NCI-H345 treated with DMSO at 0.1 percent for 48 hours (cell line): ENCODE measurements at regions not wholly inside any gene's neighbourhood (a gene's known extent, or its start where the extent isn't known, plus 50 kb on each side); places are given as distances from the start of the nearest gene placed in this dataset.

Experiments
- DNase-seq: peaks from one replicate; lab custom pipeline; 2025; ENCODE audit not compliant: unreplicated experiment; lab: John Stamatoyannopoulos, UW

GRCh38 chr1:175894581-175894980, 151.2 kb upstream of the TNR start:
- no peak for DNase-seq

GRCh38 chr1:175893192-175893591, 149.8 kb upstream of the TNR start:
- DNase-seq = no peak

- DNase-seq = no peak
Observed at GRCh38 chr1:175892686-175893085, 149.3 kb upstream of the TNR start.

- DNase-seq = no peak
Observed at GRCh38 chr1:175891783-175892309, 148.5 kb upstream of the TNR start.

GRCh38 chr1:175890958-175891357, 147.6 kb upstream of the TNR start:
- DNase-seq = no peak

GRCh38 chr1:175889848-175890247, 146.5 kb upstream of the TNR start:
- no peak for DNase-seq

- DNase-seq = no peak
Observed at GRCh38 chr1:175888996-175889395, 145.6 kb upstream of the TNR start.

GRCh38 chr1:175887981-175888428, 144.6 kb upstream of the TNR start:
- DNase-seq = peak; percentile 47

- DNase-seq = no peak
Observed at GRCh38 chr1:175887521-175887920, 144.1 kb upstream of the TNR start.

GRCh38 chr1:175885326-175885725, 141.9 kb upstream of the TNR start:
- DNase-seq = no peak

GRCh38 chr1:175884369-175884768, 141.0 kb upstream of the TNR start:
- DNase-seq = no peak

- no peak for DNase-seq
Observed at GRCh38 chr1:175882192-175882591, 138.8 kb upstream of the TNR start.

GRCh38 chr1:175881246-175881976, 138.0 kb upstream of the TNR start:
- no peak for DNase-seq

GRCh38 chr1:175878775-175879174, 135.4 kb upstream of the TNR start:
- no peak for DNase-seq

- no peak for DNase-seq
Observed at GRCh38 chr1:175877939-175878737, 134.7 kb upstream of the TNR start.

GRCh38 chr1:175875556-175875955, 132.2 kb upstream of the TNR start:
- DNase-seq = no peak

GRCh38 chr1:175874081-175874480, 130.7 kb upstream of the TNR start:
- no peak for DNase-seq

GRCh38 chr1:175873290-175873935, 130.0 kb upstream of the TNR start:
- DNase-seq = no peak

- no peak for DNase-seq
Observed at GRCh38 chr1:175872588-175872987, 129.2 kb upstream of the TNR start.

GRCh38 chr1:175871647-175872046, 128.3 kb upstream of the TNR start:
- no peak for DNase-seq

GRCh38 chr1:175870217-175870616, 126.8 kb upstream of the TNR start:
- DNase-seq = no peak

GRCh38 chr1:175866776-175867175, 123.4 kb upstream of the TNR start:
- DNase-seq = no peak
